Breast epithelium (tissue), 4 donors: ENCODE measurements at regions not wholly inside any gene's neighbourhood (a gene's known extent, or its start where the extent isn't known, plus 50 kb on each side); places are given as distances from the start of the nearest gene placed in this dataset.
"Not testable (repeated sequence)": the region's sequence is repeated elsewhere in the genome, so short reads cannot be mapped to it uniquely, and the experiment has no call there.

Source experiments
- DNase-seq, 2 donors: peaks; one replicate each; pipeline ENCODE4 v3.0.0-alpha.2; 2019; ENCODE audit warnings: low spot score in 2 of 2
- H3K27ac ChIP-seq, 2 donors: fragments of 200-600 bp; sonication (generic) in 1 of 2; one replicate each; pipeline ENCODE4 v1.5.1; 2016 to 2019; ENCODE audit warnings: mild to moderate bottlenecking in 1 of 2
- H3K27me3 ChIP-seq, 2 donors: fragments of 200-600 bp; sonication (generic) in 1 of 2; one replicate each; pipeline versions ENCODE4 v1.5.1 to v1.6.0; 2017 to 2019; ENCODE audit warnings: control low read depth in 1 of 2, mild to moderate bottlenecking in 1 of 2
- H3K36me3 ChIP-seq: fragments of 200-600 bp; one replicate; pipeline ENCODE4 v1.5.1; 2019
- H3K4me1 ChIP-seq, 2 donors: fragments of 200-600 bp; sonication (generic); one replicate each; pipeline ENCODE4 v1.5.1; 2016 to 2019; ENCODE audit warnings: control low read depth in 1 of 2
- H3K4me3 ChIP-seq, 3 donors: fragments of 200-600 bp; sonication (generic); 1 replicate in 2 of 3; 2 replicates in 1 of 3; pipeline ENCODE4 v1.5.1; 2016 to 2019; ENCODE audit warnings: mild to moderate bottlenecking in 3 of 3, moderate library complexity in 2 of 3
- H3K9me3 ChIP-seq, 2 donors: fragments of 200-600 bp; sonication (generic) in 1 of 2; one replicate each; pipeline ENCODE4 v1.5.1; 2016 to 2019; ENCODE audit warnings: control low read depth in 1 of 2
- CTCF ChIP-seq, 3 donors: fragments of 450-650 bp; IDR thresholded peaks; one replicate each; pipeline ENCODE4 v1.5.1; 2016 to 2017; ENCODE audit warnings: antibody characterized with exemption in 3 of 3, mild to moderate bottlenecking in 3 of 3, moderate library complexity in 3 of 3
- POLR2A ChIP-seq: fragments of 450-650 bp; IDR thresholded peaks from one replicate; pipeline ENCODE4 v1.6.1; 2016; ENCODE audit warnings: antibody characterized with exemption, mild to moderate bottlenecking, moderate library complexity
- POLR2AphosphoS5 ChIP-seq, 3 donors: sonication (generic); formaldehyde crosslinking; IDR thresholded peaks; one replicate each; pipeline ENCODE4 v1.6.1; 2017; ENCODE audit warnings: antibody characterized with exemption in 3 of 3
- intact Hi-C: fragments of 100-400 bp; cut with DNase I; formaldehyde crosslinking; loops from one replicate; pipeline ENCODE4 v1.15.1; 2023; ENCODE audit warnings: low total_unique reads

GRCh38 chr5:62900976-62901375 is 322.4 kb downstream of the LRRC70 start:
- intact Hi-C loops: no loop called here
- TF ChIP-seq POLR2AphosphoS5 (IDR thresholded peaks at IDR 0.05) (no peak), POLR2A (no peak), CTCF (IDR thresholded peaks at IDR 0.05) (no peak)

DNA sequence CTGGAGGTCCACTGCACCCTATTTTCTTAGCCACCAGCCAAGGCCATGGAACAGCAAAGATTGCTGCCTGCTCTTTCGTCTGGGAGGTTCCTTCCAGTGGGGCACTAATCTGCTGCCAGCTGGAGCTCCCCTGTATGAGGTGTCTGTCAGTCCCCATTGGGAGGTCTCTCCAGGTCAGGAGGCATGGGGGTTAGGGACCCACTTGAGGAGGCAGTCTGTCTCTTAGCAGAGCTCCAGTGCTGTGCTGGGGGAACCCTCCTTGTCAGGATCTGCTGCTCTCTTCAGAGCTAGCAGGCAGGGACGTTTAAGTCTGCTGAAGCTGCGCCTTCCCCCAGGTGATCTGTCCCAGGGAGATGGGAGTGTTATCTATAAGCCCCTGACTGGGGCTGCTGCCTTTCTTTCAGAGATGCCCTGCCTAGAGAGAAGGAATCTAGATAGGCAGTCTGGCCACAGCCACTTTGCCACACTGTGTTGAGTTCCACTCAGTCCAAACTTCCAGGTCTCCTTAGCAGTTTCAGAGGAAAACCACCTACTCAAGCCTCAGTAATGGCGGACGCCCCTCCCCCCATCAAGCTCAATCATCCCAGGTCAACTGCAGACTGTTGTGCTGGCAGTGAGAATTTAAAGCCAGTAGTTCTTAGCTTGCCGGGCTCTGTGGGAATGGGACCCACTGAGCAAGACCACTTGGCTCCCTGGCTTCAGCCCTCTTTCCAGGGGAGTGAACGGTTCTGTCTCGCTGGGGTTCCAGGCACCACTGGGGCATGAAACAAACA is 317.7 kb downstream of the LRRC70 start:
- intact Hi-C loops: no loop called here
- no peak overlapping the region for H3K27ac ChIP-seq
- no peak overlapping the region for H3K4me3 ChIP-seq
- peaks cover 0 to 21% of the 10 kb centered on the region in 2 donors for H3K9me3 ChIP-seq
- no peaks in the 10 kb centered on the region for H3K4me1 ChIP-seq
- H3K27me3 ChIP-seq: no peaks in the 10 kb centered on the region
- no peaks in the 10 kb centered on the region for H3K36me3 ChIP-seq
- TF ChIP-seq POLR2AphosphoS5 (IDR thresholded peaks at IDR 0.05) (no peak), POLR2A (no peak), CTCF (IDR thresholded peaks at IDR 0.05) (no peak)
- no peak for DNase-seq

More at GRCh38 chr5:62900976-62901375, 322.4 kb downstream of the LRRC70 start:
- H3K36me3 ChIP-seq: no peaks in the 10 kb centered on the region
- no peaks in the 10 kb centered on the region for H3K27me3 ChIP-seq
- no peaks in the 10 kb centered on the region for H3K9me3 ChIP-seq
- H3K27ac ChIP-seq: no peak overlapping the region
- H3K4me1 ChIP-seq: no peaks in the 10 kb centered on the region
- no peak overlapping the region for H3K4me3 ChIP-seq
- no peak for DNase-seq

- intact Hi-C loops: no loop called here
- no peak overlapping the region for H3K27ac ChIP-seq
- DNase-seq: no peak
- no peaks in the 10 kb centered on the region for H3K27me3 ChIP-seq
- no peaks in the 10 kb centered on the region for H3K9me3 ChIP-seq
- no peaks in the 10 kb centered on the region for H3K4me1 ChIP-seq
- H3K4me3 ChIP-seq: no peak overlapping the region
- no peaks in the 10 kb centered on the region for H3K36me3 ChIP-seq
- TF ChIP-seq POLR2AphosphoS5 (IDR thresholded peaks at IDR 0.05): no peak
- TF ChIP-seq CTCF (IDR thresholded peaks at IDR 0.05): no peak
- TF ChIP-seq POLR2A: no peak
Observed at GRCh38 chr5:62886603-62887315, 308.1 kb downstream of the LRRC70 start.

GRCh38 chr5:62837330-62837729 is 258.7 kb downstream of the LRRC70 start:
- DNase-seq, H3K4me1 ChIP-seq, intact Hi-C loops, H3K4me3 ChIP-seq, H3K27me3 ChIP-seq, H3K27ac ChIP-seq, H3K36me3 ChIP-seq: not testable (repeated sequence)
- H3K9me3 ChIP-seq: peaks cover 15 to 22% of the 10 kb centered on the region in 2 donors

GRCh38 chr5:62829604-62829986 is 251.0 kb downstream of the LRRC70 start:
- no peak for DNase-seq
- Histone ChIP-seq H3K4me1 (no peaks in the 10 kb centered on the region), H3K36me3 (no peaks in the 10 kb centered on the region), H3K9me3 (peaks cover 0 to 6% of the 10 kb centered on the region in 2 donors), H3K4me3 (no peak overlapping the region), H3K27ac (no peak overlapping the region), H3K27me3 (no peaks in the 10 kb centered on the region)
- intact Hi-C loops: no loop called here
- TF ChIP-seq POLR2A: no peak
- TF ChIP-seq POLR2AphosphoS5 (IDR thresholded peaks at IDR 0.05): no peak
- no peak for TF ChIP-seq CTCF (IDR thresholded peaks at IDR 0.05)
